ENCODE measurements at regions not wholly inside any gene's neighbourhood (a gene's known extent, or its start where the extent isn't known, plus 50 kb on each side); places are given as distances from the start of the nearest gene placed in this dataset.

DNA sequence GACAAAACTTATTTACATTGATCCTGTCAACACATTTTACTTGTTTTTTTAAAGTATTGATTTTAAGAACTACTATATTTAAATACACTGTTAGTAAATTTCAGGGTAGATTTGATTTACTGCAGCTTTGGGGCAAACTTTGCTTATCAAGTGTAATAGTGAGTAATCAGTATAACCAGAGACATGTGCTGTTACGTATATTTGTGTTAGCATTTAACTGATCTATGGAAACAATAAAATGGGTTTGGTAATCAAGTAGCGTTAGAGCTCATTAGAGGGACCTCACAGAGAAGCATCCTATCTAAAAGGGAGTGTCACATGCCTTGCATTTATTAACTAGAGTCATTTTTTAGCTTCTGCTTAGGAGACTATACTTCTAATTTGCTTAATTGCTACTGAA, 131.5 kb upstream of the ALCAM start:
- TF ChIP-seq, protein P1, sequence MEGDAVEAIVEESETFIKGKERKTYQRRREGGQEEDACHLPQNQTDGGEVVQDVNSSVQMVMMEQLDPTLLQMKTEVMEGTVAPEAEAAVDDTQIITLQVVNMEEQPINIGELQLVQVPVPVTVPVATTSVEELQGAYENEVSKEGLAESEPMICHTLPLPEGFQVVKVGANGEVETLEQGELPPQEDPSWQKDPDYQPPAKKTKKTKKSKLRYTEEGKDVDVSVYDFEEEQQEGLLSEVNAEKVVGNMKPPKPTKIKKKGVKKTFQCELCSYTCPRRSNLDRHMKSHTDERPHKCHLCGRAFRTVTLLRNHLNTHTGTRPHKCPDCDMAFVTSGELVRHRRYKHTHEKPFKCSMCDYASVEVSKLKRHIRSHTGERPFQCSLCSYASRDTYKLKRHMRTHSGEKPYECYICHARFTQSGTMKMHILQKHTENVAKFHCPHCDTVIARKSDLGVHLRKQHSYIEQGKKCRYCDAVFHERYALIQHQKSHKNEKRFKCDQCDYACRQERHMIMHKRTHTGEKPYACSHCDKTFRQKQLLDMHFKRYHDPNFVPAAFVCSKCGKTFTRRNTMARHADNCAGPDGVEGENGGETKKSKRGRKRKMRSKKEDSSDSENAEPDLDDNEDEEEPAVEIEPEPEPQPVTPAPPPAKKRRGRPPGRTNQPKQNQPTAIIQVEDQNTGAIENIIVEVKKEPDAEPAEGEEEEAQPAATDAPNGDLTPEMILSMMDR (IDR thresholded peaks at IDR 0.05), result no peak
- no peak for ATAC-seq (ENCODE audit: low FRiP score)
- DNase-seq (ENCODE audit: low spot score), result no peak

DNA sequence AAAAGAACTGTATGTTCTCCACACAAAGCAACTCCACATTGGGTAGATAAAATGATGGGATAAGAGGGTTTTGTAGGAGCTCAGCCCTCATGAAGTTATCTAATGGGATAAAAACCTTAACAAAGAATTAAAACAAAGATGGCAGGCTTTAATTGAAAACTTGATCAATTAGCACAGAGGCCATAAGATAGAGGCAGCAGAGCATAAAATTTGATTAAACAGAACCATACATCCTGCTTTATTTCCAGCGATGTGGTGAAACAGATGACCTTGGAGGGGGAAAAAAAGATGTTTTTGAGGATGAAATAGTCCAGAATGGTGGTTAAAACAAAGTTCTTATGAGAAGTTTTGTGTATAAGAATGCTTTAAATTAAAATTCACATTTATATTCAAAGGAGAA, 130.9 kb upstream of the ALCAM start:
- ATAC-seq (ENCODE audit: low FRiP score), result no peak
- TF ChIP-seq, protein P1 (IDR thresholded peaks at IDR 0.05), result no peak
- no peak for DNase-seq (ENCODE audit: low spot score)

DNA sequence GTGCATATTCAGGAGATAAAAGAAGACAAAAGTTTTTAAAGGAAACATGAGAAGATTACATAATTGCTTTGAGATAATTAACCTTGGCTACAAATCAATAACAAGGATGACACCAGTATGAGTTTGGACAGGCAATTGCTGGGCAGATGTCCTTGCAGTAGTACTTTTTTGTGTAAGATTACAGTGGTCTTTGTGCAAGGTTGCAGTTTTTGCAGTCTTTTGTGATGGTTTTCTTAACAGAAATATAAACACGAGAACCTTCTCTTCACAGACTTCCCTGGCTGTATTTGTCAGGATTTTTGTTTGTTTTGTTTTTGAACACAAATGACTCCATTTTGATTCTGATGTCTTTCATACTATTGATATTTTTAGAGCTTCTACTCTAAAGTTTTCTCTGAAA, 128.3 kb upstream of the ALCAM start:
- ATAC-seq (ENCODE audit: low FRiP score) (no peak), DNase-seq (ENCODE audit: low spot score) (no peak)
- TF ChIP-seq, protein P1 (IDR thresholded peaks at IDR 0.05), result no peak

DNA sequence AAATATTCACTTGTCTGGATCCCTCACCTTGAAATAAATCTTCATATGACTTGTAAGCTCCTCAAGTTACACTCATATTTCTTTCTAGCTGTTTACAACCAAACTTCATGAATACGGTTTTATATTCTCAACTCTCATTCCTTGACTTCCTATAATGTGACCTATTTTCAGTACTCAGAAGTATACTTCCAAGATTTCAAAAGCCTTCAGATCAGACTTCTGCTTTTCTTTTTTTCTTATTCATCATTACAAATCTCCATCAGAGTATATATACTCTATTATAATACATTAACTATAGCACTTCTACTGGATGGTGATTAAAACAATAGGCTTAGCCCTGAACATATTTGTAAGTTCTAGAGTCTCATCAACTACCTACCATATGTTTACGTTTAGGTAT, 123.6 kb upstream of the ALCAM start:
- no peak for ATAC-seq (ENCODE audit: low FRiP score)
- TF ChIP-seq, protein P1 (IDR thresholded peaks at IDR 0.05), result no peak
- DNase-seq (ENCODE audit: low spot score), result no peak

DNA sequence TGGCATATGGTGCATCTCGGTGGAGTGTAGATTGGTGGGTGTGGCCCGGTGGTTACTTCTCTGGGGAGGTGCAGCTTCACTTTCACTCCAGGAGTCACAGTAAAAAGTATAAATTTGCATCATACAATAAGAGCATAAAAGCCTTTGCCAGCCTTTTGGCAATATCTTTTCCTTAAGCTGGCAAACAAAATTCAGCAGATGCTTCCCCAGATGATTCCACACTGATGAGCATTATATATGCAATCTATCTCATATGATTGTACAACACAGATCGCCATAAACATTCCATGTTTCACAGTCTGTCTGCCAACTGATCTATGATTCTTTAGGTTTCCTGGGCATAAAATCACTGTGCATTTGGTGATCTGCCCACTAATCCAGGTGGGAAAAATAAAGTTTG, 120.2 kb upstream of the ALCAM start:
- TF ChIP-seq, protein P1 (IDR thresholded peaks at IDR 0.05), result no peak
- no peak for ATAC-seq (ENCODE audit: low FRiP score)

DNA sequence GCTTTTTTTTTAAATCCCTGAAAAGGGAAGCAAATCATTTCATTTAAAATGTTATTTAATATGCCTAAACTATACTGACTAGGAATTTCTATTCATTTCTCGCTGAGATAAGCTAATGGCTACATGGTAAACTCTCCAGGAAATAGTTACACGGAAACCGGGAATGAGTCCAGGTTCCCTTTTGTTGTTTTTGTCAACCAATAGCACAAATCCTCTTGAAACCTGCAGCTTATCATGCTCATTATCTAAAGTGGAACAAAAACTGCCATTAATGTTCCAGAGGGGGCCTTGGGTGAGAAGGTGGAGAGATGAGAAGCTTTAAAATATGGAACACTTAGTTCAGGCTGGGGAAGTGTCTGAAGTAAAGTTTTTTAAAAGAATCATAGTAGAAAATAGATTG, 113.5 kb upstream of the ALCAM start:
- TF ChIP-seq, protein P1 (IDR thresholded peaks at IDR 0.05), result no peak
- DNase-seq (ENCODE audit: low spot score) (no peak), ATAC-seq (ENCODE audit: low FRiP score) (no peak)

More for the DNA sequence above, 120.2 kb upstream of the ALCAM start:
- no peak for DNase-seq (ENCODE audit: low spot score)

DNA sequence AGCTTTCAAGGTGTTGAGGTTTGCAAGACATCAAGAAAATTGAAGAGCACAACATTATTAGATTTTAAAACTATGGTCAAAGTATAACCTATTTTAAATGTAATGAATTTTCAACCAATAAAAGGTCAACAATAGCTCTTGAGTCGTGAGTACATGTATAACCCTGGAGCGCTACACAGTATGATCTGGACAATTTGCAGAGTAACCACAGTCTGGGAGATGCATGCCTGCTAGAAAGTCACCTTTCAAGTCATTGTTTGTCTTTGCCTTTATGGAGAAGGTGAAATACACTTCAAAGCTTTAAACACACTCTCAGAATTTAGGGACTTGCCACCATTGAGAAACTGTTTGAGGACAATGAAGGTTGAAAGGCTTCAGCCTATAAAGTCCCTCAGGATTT, 112.6 kb upstream of the ALCAM start:
- ATAC-seq (ENCODE audit: low FRiP score), result no peak
- DNase-seq (ENCODE audit: low spot score), result no peak
- TF ChIP-seq, protein P1 (IDR thresholded peaks at IDR 0.05), result no peak
